WTC11 (cell line): ENCODE measurements at regions not wholly inside any gene's neighbourhood (a gene's known extent, or its start where the extent isn't known, plus 50 kb on each side); places are given as distances from the start of the nearest gene placed in this dataset.

Experiments used
- ATAC-seq: fragments of 200-7000 bp; cut with Tn5 transposase; 2 replicates; pipeline ENCODE4 v1.10.0; 2021; ENCODE audit warnings: mild to moderate bottlenecking, moderate library complexity
- CTCF ChIA-PET: fragments of 300-600 bp; sonication (Branson Sonifier 250); formaldehyde crosslinking; loops from one replicate; lab custom pipeline; 2021; ENCODE audit warnings: antibody characterized with exemption; lab: Charles Lee
- POLR2A ChIA-PET: fragments of 350-600 bp; sonication (Branson Sonifier 250); formaldehyde crosslinking; loops from one replicate; lab custom pipeline; 2021; ENCODE audit warnings: antibody characterized with exemption; lab: Charles Lee
- DNase-seq: peaks from one replicate; pipeline ENCODE4 v3.0.0; 2021; ENCODE audit warnings: low spot score
- H3K27ac Mint-ChIP-seq: 2 replicates; pipeline ENCODE4 v1.8.0; 2021; ENCODE audit warnings: mixed read lengths
- H3K27me3 Mint-ChIP-seq: 2 replicates; pipeline ENCODE4 v1.8.0; 2021; ENCODE audit warnings: low read depth, mild to moderate bottlenecking, moderate library complexity, mixed read lengths
- H3K36me3 Mint-ChIP-seq: 2 replicates; pipeline ENCODE4 v1.8.0; 2021; ENCODE audit warnings: mixed read lengths
- H3K4me1 Mint-ChIP-seq: 2 replicates; pipeline ENCODE4 v1.8.0; 2022; ENCODE audit warnings: mixed read lengths
- H3K4me3 Mint-ChIP-seq: 2 replicates; pipeline ENCODE4 v1.8.0; 2021; ENCODE audit warnings: mild to moderate bottlenecking, moderate library complexity, mixed read lengths
- H3K9me3 Mint-ChIP-seq: 2 replicates; pipeline ENCODE4 v1.8.0; 2021; ENCODE audit warnings: mixed read lengths
- CREB1 ChIP-seq: sonication (generic); formaldehyde crosslinking; IDR thresholded peaks from 2 replicates; pipeline ENCODE4 v1.8.0; 2023; ENCODE audit warnings: mild to moderate bottlenecking, missing genetic modification reagents
- ELF4 ChIP-seq: sonication (generic); formaldehyde crosslinking; IDR thresholded peaks from 2 replicates; pipeline ENCODE4 v1.8.1; 2022; ENCODE audit warnings: low read depth, mild to moderate bottlenecking, moderate library complexity, missing genetic modification reagents
- ETV6 ChIP-seq: sonication (generic); formaldehyde crosslinking; IDR thresholded peaks from 2 replicates; pipeline ENCODE4 v1.8.1; 2022; ENCODE audit warnings: mild to moderate bottlenecking, missing genetic modification reagents
- FOXJ3 ChIP-seq: sonication (generic); formaldehyde crosslinking; IDR thresholded peaks from 2 replicates; pipeline ENCODE4 v1.9.0; 2021; ENCODE audit warnings: missing genetic modification reagents, mild to moderate bottlenecking, borderline replicate concordance
- KAT7 ChIP-seq: sonication (generic); formaldehyde crosslinking; IDR thresholded peaks from 2 replicates; pipeline ENCODE4 v1.8.1; 2023; ENCODE audit warnings: missing genetic modification reagents, mild to moderate bottlenecking, borderline replicate concordance
- NR2C2 ChIP-seq: sonication (generic); formaldehyde crosslinking; IDR thresholded peaks from 2 replicates; pipeline ENCODE4 v1.8.0; 2022; ENCODE audit warnings: mild to moderate bottlenecking, missing genetic modification reagents
- NR3C1 ChIP-seq: sonication (generic); formaldehyde crosslinking; conservative IDR thresholded peaks from 2 replicates; pipeline ENCODE4 v1.8.1; 2023; ENCODE audit warnings: low read depth, mild to moderate bottlenecking, missing genetic modification reagents
- ZNF138 ChIP-seq: sonication (generic); formaldehyde crosslinking; conservative IDR thresholded peaks from 2 replicates; pipeline ENCODE4 v1.8.1; 2022; ENCODE audit warnings: mild to moderate bottlenecking, moderate library complexity, missing genetic modification reagents
- ZNF219 ChIP-seq: sonication (generic); formaldehyde crosslinking; IDR thresholded peaks from 2 replicates; pipeline ENCODE4 v1.8.0; 2023; ENCODE audit warnings: missing genetic modification reagents, mild to moderate bottlenecking, borderline replicate concordance
- ZNF396 ChIP-seq: fragments of 250-450 bp; sonication (Bioruptor Pico); IDR thresholded peaks from 2 replicates; pipeline ENCODE4 v1.8.0; 2021; ENCODE audit warnings: mild to moderate bottlenecking, moderate library complexity, borderline replicate concordance
- TF ChIP-seq, protein P1 (sequence below): sonication (generic); formaldehyde crosslinking; conservative IDR thresholded peaks from 2 replicates; pipeline ENCODE4 v1.8.1; 2023; ENCODE audit warnings: mild to moderate bottlenecking, low read depth, missing genetic modification reagents, moderate library complexity
- TF ChIP-seq, protein P2 (sequence below): fragments of 250-450 bp; sonication (Bioruptor Pico); IDR thresholded peaks from 2 replicates; pipeline ENCODE4 v1.9.0; 2021; ENCODE audit warnings: mild to moderate bottlenecking
- TF ChIP-seq, protein P3 (sequence below): sonication (generic); formaldehyde crosslinking; IDR thresholded peaks from 2 replicates; pipeline ENCODE4 v1.8.0; 2022; ENCODE audit warnings: missing genetic modification reagents
- TF ChIP-seq, protein P4 (sequence below): sonication (generic); formaldehyde crosslinking; IDR thresholded peaks from 2 replicates; pipeline ENCODE4 v1.8.1; 2022; ENCODE audit warnings: missing genetic modification reagents, borderline replicate concordance
- TF ChIP-seq, protein P5 (sequence below): sonication (generic); formaldehyde crosslinking; IDR thresholded peaks from 2 replicates; pipeline ENCODE4 v1.8.0; 2023; ENCODE audit warnings: mild to moderate bottlenecking, missing genetic modification reagents
- TF ChIP-seq, protein P6 (sequence below): fragments of 250-450 bp; sonication (Bioruptor Pico); conservative IDR thresholded peaks from 2 replicates; pipeline ENCODE4 v1.9.0; 2021; ENCODE audit warnings: mild to moderate bottlenecking
- TF ChIP-seq, protein P7 (sequence below): sonication (generic); formaldehyde crosslinking; IDR thresholded peaks from 2 replicates; pipeline ENCODE4 v1.8.0; 2023; ENCODE audit warnings: missing genetic modification reagents

DNA sequence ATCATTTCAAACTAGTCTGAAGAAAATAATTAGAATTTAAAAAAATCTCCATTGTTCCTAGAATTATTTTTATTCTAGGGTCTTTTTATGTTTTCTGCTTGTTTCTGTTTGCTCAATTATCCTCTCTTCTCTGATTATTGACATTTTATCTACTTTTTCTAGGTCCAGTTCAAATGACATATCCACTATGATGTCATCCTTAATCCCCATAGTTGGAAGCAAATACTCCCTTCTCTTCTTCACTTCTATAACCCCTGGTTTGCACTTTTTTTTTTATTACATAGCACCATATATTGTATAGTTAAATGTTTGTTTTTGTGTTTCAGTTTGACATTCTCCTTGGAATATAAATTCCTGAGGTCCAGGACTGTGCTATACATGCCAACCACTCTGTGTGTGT is 82.6 kb downstream of the CT47B1 start:
- no peak overlapping the region for H3K27ac Mint-ChIP-seq
- H3K4me1 Mint-ChIP-seq = peaks cover 4% of the 10 kb centered on the region; the same call in 1 of the 2 replicates
- ChIA-PET CTCF (no interaction called here), POLR2A (no interaction called here)
- ATAC-seq (no peak), DNase-seq (no peak)
- no peaks in the 10 kb centered on the region for H3K36me3 Mint-ChIP-seq
- no peak overlapping the region for H3K4me3 Mint-ChIP-seq
- TF ChIP-seq, protein P1, sequence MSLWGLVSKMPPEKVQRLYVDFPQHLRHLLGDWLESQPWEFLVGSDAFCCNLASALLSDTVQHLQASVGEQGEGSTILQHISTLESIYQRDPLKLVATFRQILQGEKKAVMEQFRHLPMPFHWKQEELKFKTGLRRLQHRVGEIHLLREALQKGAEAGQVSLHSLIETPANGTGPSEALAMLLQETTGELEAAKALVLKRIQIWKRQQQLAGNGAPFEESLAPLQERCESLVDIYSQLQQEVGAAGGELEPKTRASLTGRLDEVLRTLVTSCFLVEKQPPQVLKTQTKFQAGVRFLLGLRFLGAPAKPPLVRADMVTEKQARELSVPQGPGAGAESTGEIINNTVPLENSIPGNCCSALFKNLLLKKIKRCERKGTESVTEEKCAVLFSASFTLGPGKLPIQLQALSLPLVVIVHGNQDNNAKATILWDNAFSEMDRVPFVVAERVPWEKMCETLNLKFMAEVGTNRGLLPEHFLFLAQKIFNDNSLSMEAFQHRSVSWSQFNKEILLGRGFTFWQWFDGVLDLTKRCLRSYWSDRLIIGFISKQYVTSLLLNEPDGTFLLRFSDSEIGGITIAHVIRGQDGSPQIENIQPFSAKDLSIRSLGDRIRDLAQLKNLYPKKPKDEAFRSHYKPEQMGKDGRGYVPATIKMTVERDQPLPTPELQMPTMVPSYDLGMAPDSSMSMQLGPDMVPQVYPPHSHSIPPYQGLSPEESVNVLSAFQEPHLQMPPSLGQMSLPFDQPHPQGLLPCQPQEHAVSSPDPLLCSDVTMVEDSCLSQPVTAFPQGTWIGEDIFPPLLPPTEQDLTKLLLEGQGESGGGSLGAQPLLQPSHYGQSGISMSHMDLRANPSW (CRISPR knock-in tag) = no peak
- TF ChIP-seq ELF4 (CRISPR knock-in tag) (no peak), ZNF138 (no peak), CREB1 (no peak), NR2C2 (CRISPR knock-in tag) (no peak), NR3C1 (CRISPR knock-in tag) (no peak), ZNF219 (CRISPR knock-in tag) (no peak), ZNF396 (no peak), KAT7 (CRISPR knock-in tag) (no peak), ETV6 (CRISPR knock-in tag) (no peak), FOXJ3 (CRISPR knock-in tag) (no peak)
- TF ChIP-seq, protein P2, sequence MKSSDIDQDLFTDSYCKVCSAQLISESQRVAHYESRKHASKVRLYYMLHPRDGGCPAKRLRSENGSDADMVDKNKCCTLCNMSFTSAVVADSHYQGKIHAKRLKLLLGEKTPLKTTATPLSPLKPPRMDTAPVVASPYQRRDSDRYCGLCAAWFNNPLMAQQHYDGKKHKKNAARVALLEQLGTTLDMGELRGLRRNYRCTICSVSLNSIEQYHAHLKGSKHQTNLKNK (CRISPR knock-in tag) = no peak
- TF ChIP-seq, protein P3, sequence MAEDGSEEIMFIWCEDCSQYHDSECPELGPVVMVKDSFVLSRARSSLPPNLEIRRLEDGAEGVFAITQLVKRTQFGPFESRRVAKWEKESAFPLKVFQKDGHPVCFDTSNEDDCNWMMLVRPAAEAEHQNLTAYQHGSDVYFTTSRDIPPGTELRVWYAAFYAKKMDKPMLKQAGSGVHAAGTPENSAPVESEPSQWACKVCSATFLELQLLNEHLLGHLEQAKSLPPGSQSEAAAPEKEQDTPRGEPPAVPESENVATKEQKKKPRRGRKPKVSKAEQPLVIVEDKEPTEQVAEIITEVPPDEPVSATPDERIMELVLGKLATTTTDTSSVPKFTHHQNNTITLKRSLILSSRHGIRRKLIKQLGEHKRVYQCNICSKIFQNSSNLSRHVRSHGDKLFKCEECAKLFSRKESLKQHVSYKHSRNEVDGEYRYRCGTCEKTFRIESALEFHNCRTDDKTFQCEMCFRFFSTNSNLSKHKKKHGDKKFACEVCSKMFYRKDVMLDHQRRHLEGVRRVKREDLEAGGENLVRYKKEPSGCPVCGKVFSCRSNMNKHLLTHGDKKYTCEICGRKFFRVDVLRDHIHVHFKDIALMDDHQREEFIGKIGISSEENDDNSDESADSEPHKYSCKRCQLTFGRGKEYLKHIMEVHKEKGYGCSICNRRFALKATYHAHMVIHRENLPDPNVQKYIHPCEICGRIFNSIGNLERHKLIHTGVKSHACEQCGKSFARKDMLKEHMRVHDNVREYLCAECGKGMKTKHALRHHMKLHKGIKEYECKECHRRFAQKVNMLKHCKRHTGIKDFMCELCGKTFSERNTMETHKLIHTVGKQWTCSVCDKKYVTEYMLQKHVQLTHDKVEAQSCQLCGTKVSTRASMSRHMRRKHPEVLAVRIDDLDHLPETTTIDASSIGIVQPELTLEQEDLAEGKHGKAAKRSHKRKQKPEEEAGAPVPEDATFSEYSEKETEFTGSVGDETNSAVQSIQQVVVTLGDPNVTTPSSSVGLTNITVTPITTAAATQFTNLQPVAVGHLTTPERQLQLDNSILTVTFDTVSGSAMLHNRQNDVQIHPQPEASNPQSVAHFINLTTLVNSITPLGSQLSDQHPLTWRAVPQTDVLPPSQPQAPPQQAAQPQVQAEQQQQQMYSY = no peak
- TF ChIP-seq, protein P4, sequence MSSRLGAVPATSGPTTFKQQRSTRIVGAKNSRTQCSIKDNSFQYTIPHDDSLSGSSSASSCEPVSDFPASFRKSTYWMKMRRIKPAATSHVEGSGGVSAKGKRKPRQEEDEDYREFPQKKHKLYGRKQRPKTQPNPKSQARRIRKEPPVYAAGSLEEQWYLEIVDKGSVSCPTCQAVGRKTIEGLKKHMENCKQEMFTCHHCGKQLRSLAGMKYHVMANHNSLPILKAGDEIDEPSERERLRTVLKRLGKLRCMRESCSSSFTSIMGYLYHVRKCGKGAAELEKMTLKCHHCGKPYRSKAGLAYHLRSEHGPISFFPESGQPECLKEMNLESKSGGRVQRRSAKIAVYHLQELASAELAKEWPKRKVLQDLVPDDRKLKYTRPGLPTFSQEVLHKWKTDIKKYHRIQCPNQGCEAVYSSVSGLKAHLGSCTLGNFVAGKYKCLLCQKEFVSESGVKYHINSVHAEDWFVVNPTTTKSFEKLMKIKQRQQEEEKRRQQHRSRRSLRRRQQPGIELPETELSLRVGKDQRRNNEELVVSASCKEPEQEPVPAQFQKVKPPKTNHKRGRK (CRISPR knock-in tag) = no peak
- TF ChIP-seq, protein P5, sequence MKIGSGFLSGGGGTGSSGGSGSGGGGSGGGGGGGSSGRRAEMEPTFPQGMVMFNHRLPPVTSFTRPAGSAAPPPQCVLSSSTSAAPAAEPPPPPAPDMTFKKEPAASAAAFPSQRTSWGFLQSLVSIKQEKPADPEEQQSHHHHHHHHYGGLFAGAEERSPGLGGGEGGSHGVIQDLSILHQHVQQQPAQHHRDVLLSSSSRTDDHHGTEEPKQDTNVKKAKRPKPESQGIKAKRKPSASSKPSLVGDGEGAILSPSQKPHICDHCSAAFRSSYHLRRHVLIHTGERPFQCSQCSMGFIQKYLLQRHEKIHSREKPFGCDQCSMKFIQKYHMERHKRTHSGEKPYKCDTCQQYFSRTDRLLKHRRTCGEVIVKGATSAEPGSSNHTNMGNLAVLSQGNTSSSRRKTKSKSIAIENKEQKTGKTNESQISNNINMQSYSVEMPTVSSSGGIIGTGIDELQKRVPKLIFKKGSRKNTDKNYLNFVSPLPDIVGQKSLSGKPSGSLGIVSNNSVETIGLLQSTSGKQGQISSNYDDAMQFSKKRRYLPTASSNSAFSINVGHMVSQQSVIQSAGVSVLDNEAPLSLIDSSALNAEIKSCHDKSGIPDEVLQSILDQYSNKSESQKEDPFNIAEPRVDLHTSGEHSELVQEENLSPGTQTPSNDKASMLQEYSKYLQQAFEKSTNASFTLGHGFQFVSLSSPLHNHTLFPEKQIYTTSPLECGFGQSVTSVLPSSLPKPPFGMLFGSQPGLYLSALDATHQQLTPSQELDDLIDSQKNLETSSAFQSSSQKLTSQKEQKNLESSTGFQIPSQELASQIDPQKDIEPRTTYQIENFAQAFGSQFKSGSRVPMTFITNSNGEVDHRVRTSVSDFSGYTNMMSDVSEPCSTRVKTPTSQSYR (CRISPR knock-in tag) = no peak
- TF ChIP-seq, protein P6, sequence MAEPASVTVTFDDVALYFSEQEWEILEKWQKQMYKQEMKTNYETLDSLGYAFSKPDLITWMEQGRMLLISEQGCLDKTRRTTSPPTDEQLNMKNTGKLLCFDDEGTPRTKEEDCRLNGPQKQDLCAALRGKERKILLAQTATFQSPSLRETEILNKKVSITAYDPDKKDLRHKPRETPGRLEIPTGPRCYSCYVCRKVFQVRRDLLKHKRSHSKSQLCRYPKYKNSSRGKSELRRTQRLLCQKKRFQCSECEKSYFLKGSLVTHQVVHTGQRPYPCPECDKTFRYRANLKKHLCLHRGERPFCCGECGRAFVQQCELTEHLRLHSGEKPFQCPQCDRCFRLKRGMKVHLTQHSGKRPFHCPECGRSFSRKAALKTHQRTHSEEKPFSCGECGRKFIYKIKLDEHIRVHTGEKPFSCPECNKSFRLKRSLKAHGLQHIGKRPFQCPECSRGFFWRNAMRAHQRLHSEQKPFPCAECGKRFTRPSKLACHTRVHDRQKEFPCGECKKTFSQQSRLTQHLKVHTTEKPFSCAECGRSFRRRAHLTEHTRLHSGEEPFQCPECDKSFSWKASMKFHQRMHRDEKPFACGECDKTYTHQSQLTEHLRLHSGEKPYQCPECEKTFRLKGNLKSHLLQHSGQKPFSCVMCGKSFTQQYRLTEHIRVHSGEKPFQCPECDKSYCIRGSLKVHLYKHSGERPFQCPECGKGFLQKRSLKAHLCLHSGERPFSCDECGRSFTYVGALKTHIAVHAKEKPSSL = no peak
- TF ChIP-seq, protein P7, sequence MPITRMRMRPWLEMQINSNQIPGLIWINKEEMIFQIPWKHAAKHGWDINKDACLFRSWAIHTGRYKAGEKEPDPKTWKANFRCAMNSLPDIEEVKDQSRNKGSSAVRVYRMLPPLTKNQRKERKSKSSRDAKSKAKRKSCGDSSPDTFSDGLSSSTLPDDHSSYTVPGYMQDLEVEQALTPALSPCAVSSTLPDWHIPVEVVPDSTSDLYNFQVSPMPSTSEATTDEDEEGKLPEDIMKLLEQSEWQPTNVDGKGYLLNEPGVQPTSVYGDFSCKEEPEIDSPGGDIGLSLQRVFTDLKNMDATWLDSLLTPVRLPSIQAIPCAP (CRISPR knock-in tag) = no peak
- H3K9me3 Mint-ChIP-seq = no peaks in the 10 kb centered on the region
- H3K27me3 Mint-ChIP-seq = peaks cover 75% of the 10 kb centered on the region
